Astrocyte of the cerebellum (primary cell): ENCODE measurements at regions not wholly inside any gene's neighbourhood (a gene's known extent, or its start where the extent isn't known, plus 50 kb on each side); places are given as distances from the start of the nearest gene placed in this dataset.

Source experiments
- DNase-seq: peaks from one replicate; pipeline ENCODE4 v3.0.0-alpha.2; 2011; ENCODE audit warnings: low read depth
- H3K4me3 ChIP-seq: 2 replicates; pipeline ENCODE4 v1.5.1; 2011; ENCODE audit warnings: mild to moderate bottlenecking, low read depth, low read length, moderate library complexity
- CTCF ChIP-seq: IDR thresholded peaks from 2 replicates; pipeline ENCODE4 v1.5.1; 2012; ENCODE audit warnings: low read length, low read depth, moderate library complexity, mild to moderate bottlenecking; ENCODE audit errors: missing control alignments
- in situ Hi-C: cut with HindIII; loops from 2 replicates; pipeline ENCODE4 v1.10.0; 2017; ENCODE audit warnings: low sequenced_read_pairs

- in situ Hi-C loops = no loop called here
- no peak overlapping the region for H3K4me3 ChIP-seq
- TF ChIP-seq CTCF = no peak
- no peak for DNase-seq
These were observed 561.2 kb upstream of the CNTNAP5 start for GRCh38 chr2:123463886-123464285.

- in situ Hi-C loops = no loop called here
- no peak for TF ChIP-seq CTCF
- DNase-seq = no peak
- H3K4me3 ChIP-seq = no peak overlapping the region
These were observed 557.0 kb upstream of the CNTNAP5 start for GRCh38 chr2:123468071-123468470.

GRCh38 chr2:123481406-123481805, 543.7 kb upstream of the CNTNAP5 start:
- DNase-seq = no peak
- in situ Hi-C loops = no loop called here
- TF ChIP-seq CTCF = no peak
- H3K4me3 ChIP-seq = no peak overlapping the region

GRCh38 chr2:123485056-123485455, 540.0 kb upstream of the CNTNAP5 start:
- in situ Hi-C loops = no loop called here
- no peak for TF ChIP-seq CTCF
- no peak for DNase-seq
- no peak overlapping the region for H3K4me3 ChIP-seq

- TF ChIP-seq CTCF = no peak
- DNase-seq = no peak
- in situ Hi-C loops = no loop called here
- H3K4me3 ChIP-seq = no peak overlapping the region
These were observed 531.4 kb upstream of the CNTNAP5 start for GRCh38 chr2:123493687-123494086.

- in situ Hi-C loops = no loop called here
- DNase-seq = no peak
- no peak overlapping the region for H3K4me3 ChIP-seq
- no peak for TF ChIP-seq CTCF
These were observed 529.8 kb upstream of the CNTNAP5 start for GRCh38 chr2:123495241-123495640.

GRCh38 chr2:123500346-123500745, 524.7 kb upstream of the CNTNAP5 start:
- no peak for TF ChIP-seq CTCF
- in situ Hi-C loops = no loop called here
- no peak for DNase-seq
- no peak overlapping the region for H3K4me3 ChIP-seq
